Endodermal cell (in vitro differentiated cells): ENCODE measurements at regions not wholly inside any gene's neighbourhood (a gene's known extent, or its start where the extent isn't known, plus 50 kb on each side); places are given as distances from the start of the nearest gene placed in this dataset.

ENCODE experiments used
- DNase-seq: peaks from one replicate; pipeline ENCODE4 v3.0.0-alpha.2; 2017
- H3K27ac ChIP-seq: 2 replicates; pipeline ENCODE4 v1.5.1; 2013; ENCODE audit warnings: mild to moderate bottlenecking, low read depth, low read length, moderate library complexity
- H3K27me3 ChIP-seq: 2 replicates; pipeline ENCODE4 v1.6.1; 2013; ENCODE audit warnings: mild to moderate bottlenecking, low read length, moderate library complexity; ENCODE audit not compliant: insufficient read depth, control insufficient read depth, poor library complexity, severe bottlenecking
- H3K36me3 ChIP-seq: 2 replicates; pipeline ENCODE4 v1.7.0; 2013; ENCODE audit warnings: mild to moderate bottlenecking, low read length, moderate library complexity; ENCODE audit not compliant: control insufficient read depth, insufficient read depth
- H3K4me1 ChIP-seq: one replicate; pipeline ENCODE4 v1.7.0; 2013; ENCODE audit warnings: low read length; ENCODE audit not compliant: control insufficient read depth, insufficient read depth
- H3K4me3 ChIP-seq: 2 replicates; pipeline ENCODE4 v1.5.1; 2013; ENCODE audit warnings: mild to moderate bottlenecking, low read length, moderate library complexity
- H3K9ac ChIP-seq: 2 replicates; pipeline ENCODE4 v1.6.1; 2013; ENCODE audit warnings: mild to moderate bottlenecking, low read length, moderate library complexity; ENCODE audit not compliant: poor library complexity, severe bottlenecking; ENCODE audit errors: extremely low read depth
- H3K9me3 ChIP-seq: 2 replicates; pipeline ENCODE4 v1.6.1; 2013; ENCODE audit warnings: mild to moderate bottlenecking, low read length, moderate library complexity; ENCODE audit not compliant: control insufficient read depth
- H3K27ac Mint-ChIP-seq: 2 replicates; pipeline ENCODE4 v1.8.0; 2020; ENCODE audit warnings: mixed read lengths
- H3K27me3 Mint-ChIP-seq: 2 replicates; pipeline ENCODE4 v1.8.0; 2021; ENCODE audit warnings: mild to moderate bottlenecking, mixed read lengths; ENCODE audit not compliant: insufficient read depth
- H3K36me3 Mint-ChIP-seq: 2 replicates; pipeline ENCODE4 v1.8.0; 2020; ENCODE audit warnings: low read depth, mixed read lengths
- H3K4me1 Mint-ChIP-seq: 2 replicates; pipeline ENCODE4 v1.8.0; 2020; ENCODE audit warnings: mixed read lengths
- H3K4me3 Mint-ChIP-seq: 2 replicates; pipeline ENCODE4 v1.8.0; 2020; ENCODE audit warnings: mild to moderate bottlenecking, moderate library complexity, mixed read lengths
- H3K9me3 Mint-ChIP-seq: 2 replicates; pipeline ENCODE4 v1.8.0; 2020; ENCODE audit warnings: mild to moderate bottlenecking, mixed read lengths
- CTCF ChIP-seq: fragments of 200-600 bp; sonication (generic); conservative IDR thresholded peaks from 2 replicates; pipeline ENCODE4 v1.5.0; 2021; ENCODE audit warnings: antibody characterized with exemption, mild to moderate bottlenecking
- WGBS, 2 experiments: methylation state at CpG; one replicate each; pipeline versions ENCODE4 v1.1.5 to v1.1.7; 2013; ENCODE audit warnings: missing lambda C conversion rate in 2 of 2, mixed read lengths in 1 of 2; ENCODE audit not compliant: insufficient coverage in 1 of 2, insufficient read length in 1 of 2; 5-methylcytosine and 5-hydroxymethylcytosine counted together

- H3K9ac ChIP-seq, result no peak overlapping the region
- Mint-ChIP-seq H3K36me3 (no peaks in the 10 kb centered on the region), H3K4me3 (no peak overlapping the region), H3K9me3 (no peaks in the 10 kb centered on the region), H3K27ac (no peak overlapping the region), H3K27me3 (no peaks in the 10 kb centered on the region), H3K4me1 (peaks cover 3% of the 10 kb centered on the region)
- H3K36me3 ChIP-seq, result no peaks in the 10 kb centered on the region
- WGBS, 2 experiments, result 89% methylated on average over 6 to 7 of the region's 7 CpGs
- no peaks in the 10 kb centered on the region for H3K4me1 ChIP-seq
- no peak for DNase-seq
- H3K27me3 ChIP-seq, result no peaks in the 10 kb centered on the region
- no peaks in the 10 kb centered on the region for H3K9me3 ChIP-seq
- no peak overlapping the region for H3K4me3 ChIP-seq
- no peak for TF ChIP-seq CTCF
- H3K27ac ChIP-seq, result no peak overlapping the region
Measured at GRCh38 chr4:163273922-163274321, 58.5 kb downstream of the NPY1R start.

DNA sequence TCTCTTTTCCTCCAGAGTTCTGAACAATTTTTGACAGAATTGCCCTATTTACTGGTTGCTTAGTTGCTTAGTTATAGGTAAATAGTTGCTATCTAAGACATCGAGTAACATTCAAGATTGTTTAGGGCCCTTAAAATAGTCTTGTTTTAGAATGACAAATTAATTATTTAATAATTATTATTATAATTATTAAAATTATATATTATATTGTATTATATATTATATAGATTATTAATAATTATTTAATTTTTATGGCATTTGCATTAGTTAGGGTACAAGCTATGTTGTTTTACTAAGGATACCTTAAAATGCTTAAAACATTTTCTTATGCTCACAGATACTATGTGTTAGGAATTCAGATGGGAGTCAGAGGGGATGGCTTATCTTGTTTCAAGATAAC is 59.2 kb downstream of the NPY1R start:
- H3K27ac Mint-ChIP-seq, result no peak overlapping the region
- no peak for DNase-seq

DNA sequence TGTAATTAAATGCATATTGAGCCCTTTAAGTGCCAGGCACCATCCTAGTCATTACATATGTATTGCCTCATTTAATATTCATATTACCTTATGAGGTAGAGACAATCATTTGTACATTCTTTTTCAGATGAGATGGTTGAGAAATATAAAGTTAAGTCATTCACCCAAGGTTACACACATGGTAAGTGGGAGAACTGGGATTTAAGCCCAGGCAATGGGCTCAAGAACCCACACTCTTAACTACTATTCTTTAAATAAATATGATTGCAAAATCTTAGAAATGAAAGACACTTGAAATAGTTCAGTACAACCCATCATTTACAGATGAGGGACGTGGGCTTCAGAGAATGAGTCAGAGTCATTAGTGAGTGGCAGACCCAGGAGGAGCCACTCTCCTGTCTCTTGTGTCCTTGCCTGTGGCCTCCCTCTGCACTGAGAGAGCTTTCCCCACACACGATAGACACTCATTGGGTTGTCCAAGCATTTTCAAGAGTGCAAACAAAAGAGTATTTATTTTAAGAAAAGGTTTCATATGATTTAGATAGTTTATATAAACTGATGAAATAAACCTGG is 60.8 kb downstream of the NPY1R start:
- Mint-ChIP-seq H3K4me3 (no peak overlapping the region), H3K36me3 (no peaks in the 10 kb centered on the region), H3K9me3 (no peaks in the 10 kb centered on the region), H3K27ac (no peak overlapping the region), H3K27me3 (no peaks in the 10 kb centered on the region), H3K4me1 (peaks cover 9% of the 10 kb centered on the region)
- DNase-seq, result no peak
- H3K9ac ChIP-seq, result no peak overlapping the region
- H3K36me3 ChIP-seq, result no peaks in the 10 kb centered on the region
- no peak for TF ChIP-seq CTCF
- H3K27me3 ChIP-seq, result no peaks in the 10 kb centered on the region
- no peak overlapping the region for H3K4me3 ChIP-seq
- 92 to 100% methylated on average over 1 to 2 of the region's 2 CpGs for WGBS, 2 experiments
- H3K9me3 ChIP-seq, result no peaks in the 10 kb centered on the region
- H3K4me1 ChIP-seq, result no peaks in the 10 kb centered on the region
- H3K27ac ChIP-seq, result no peak overlapping the region

More for the DNA sequence above, 59.2 kb downstream of the NPY1R start:
- whole genome bisulfite sequencing, 2 experiments, result 71% methylated on average over 1 of the region's 1 CpG; no CpG with 5 or more reads in 1 of the 2 experiments
- Histone ChIP-seq H3K36me3 (no peaks in the 10 kb centered on the region), H3K4me1 (no peaks in the 10 kb centered on the region), H3K4me3 (no peak overlapping the region), H3K27ac (no peak overlapping the region), H3K9me3 (no peaks in the 10 kb centered on the region), H3K27me3 (no peaks in the 10 kb centered on the region), H3K9ac (no peak overlapping the region)
- H3K27me3 Mint-ChIP-seq, result no peaks in the 10 kb centered on the region
- no peak for TF ChIP-seq CTCF
- no peaks in the 10 kb centered on the region for H3K36me3 Mint-ChIP-seq
- no peaks in the 10 kb centered on the region for H3K9me3 Mint-ChIP-seq
- H3K4me3 Mint-ChIP-seq, result no peak overlapping the region
- peaks cover 3% of the 10 kb centered on the region for H3K4me1 Mint-ChIP-seq
